ENCODE measurements at regions not wholly inside any gene's neighbourhood (a gene's known extent, or its start where the extent isn't known, plus 50 kb on each side); places are given as distances from the start of the nearest gene placed in this dataset.

- no peak for DNase-seq (ENCODE audit: low spot score)
- TF ChIP-seq, protein P1, sequence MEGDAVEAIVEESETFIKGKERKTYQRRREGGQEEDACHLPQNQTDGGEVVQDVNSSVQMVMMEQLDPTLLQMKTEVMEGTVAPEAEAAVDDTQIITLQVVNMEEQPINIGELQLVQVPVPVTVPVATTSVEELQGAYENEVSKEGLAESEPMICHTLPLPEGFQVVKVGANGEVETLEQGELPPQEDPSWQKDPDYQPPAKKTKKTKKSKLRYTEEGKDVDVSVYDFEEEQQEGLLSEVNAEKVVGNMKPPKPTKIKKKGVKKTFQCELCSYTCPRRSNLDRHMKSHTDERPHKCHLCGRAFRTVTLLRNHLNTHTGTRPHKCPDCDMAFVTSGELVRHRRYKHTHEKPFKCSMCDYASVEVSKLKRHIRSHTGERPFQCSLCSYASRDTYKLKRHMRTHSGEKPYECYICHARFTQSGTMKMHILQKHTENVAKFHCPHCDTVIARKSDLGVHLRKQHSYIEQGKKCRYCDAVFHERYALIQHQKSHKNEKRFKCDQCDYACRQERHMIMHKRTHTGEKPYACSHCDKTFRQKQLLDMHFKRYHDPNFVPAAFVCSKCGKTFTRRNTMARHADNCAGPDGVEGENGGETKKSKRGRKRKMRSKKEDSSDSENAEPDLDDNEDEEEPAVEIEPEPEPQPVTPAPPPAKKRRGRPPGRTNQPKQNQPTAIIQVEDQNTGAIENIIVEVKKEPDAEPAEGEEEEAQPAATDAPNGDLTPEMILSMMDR (IDR thresholded peaks at IDR 0.05; ENCODE audit: extremely low read depth, missing control alignments) = no peak
Observed at GRCh38 chr4:121239951-121240350, 75.8 kb upstream of the TNIP3 start.

GRCh38 chr4:121238461-121238860, 74.3 kb upstream of the TNIP3 start:
- DNase-seq (ENCODE audit: low spot score) = no peak
- TF ChIP-seq, protein P1 (IDR thresholded peaks at IDR 0.05; ENCODE audit: extremely low read depth, missing control alignments) = no peak

- DNase-seq (ENCODE audit: low spot score) = no peak
- TF ChIP-seq, protein P1 (IDR thresholded peaks at IDR 0.05; ENCODE audit: extremely low read depth, missing control alignments) = no peak
Observed at GRCh38 chr4:121237069-121237399, 72.9 kb upstream of the TNIP3 start.

- TF ChIP-seq, protein P1 (IDR thresholded peaks at IDR 0.05; ENCODE audit: extremely low read depth, missing control alignments) = no peak
- no peak for DNase-seq (ENCODE audit: low spot score)
Observed at GRCh38 chr4:121236353-121237068, 72.4 kb upstream of the TNIP3 start.

GRCh38 chr4:121233982-121234381, 69.9 kb upstream of the TNIP3 start:
- DNase-seq (ENCODE audit: low spot score) = no peak
- TF ChIP-seq, protein P1 (IDR thresholded peaks at IDR 0.05; ENCODE audit: extremely low read depth, missing control alignments) = no peak

GRCh38 chr4:121229993-121230392, 65.9 kb upstream of the TNIP3 start:
- TF ChIP-seq, protein P1 (IDR thresholded peaks at IDR 0.05; ENCODE audit: extremely low read depth, missing control alignments) = no peak
- DNase-seq (ENCODE audit: low spot score) = no peak

GRCh38 chr4:121228848-121229247, 64.7 kb upstream of the TNIP3 start:
- DNase-seq (ENCODE audit: low spot score) = no peak
- TF ChIP-seq, protein P1 (IDR thresholded peaks at IDR 0.05; ENCODE audit: extremely low read depth, missing control alignments) = no peak
